ENCODE measurements at regions not wholly inside any gene's neighbourhood (a gene's known extent, or its start where the extent isn't known, plus 50 kb on each side); places are given as distances from the start of the nearest gene placed in this dataset.

- no peaks in the 10 kb centered on the region for H3K4me1 Mint-ChIP-seq
- H3K9me3 Mint-ChIP-seq = peaks cover 11% of the 10 kb centered on the region
- H3K27me3 Mint-ChIP-seq = no peaks in the 10 kb centered on the region
- H3K27ac Mint-ChIP-seq = no peak overlapping the region
- no peak for DNase-seq
- no peaks in the 10 kb centered on the region for H3K36me3 Mint-ChIP-seq (ENCODE audit: low read depth)
- ATAC-seq = no peak
- H3K4me3 Mint-ChIP-seq = no peak overlapping the region
These were observed 852.5 kb downstream of the GALR1 start for GRCh38 chr18:78102135-78102534.

GRCh38 chr18:78105611-78106010 lies 856.0 kb downstream of the GALR1 start:
- no peak for DNase-seq
- Mint-ChIP-seq H3K27ac (no peak overlapping the region), H3K27me3 (no peaks in the 10 kb centered on the region), H3K9me3 (peaks cover 11% of the 10 kb centered on the region), H3K4me1 (no peaks in the 10 kb centered on the region), H3K36me3 (ENCODE audit: low read depth) (no peaks in the 10 kb centered on the region), H3K4me3 (no peak overlapping the region)
- ATAC-seq = no peak

- Mint-ChIP-seq H3K27me3 (no peaks in the 10 kb centered on the region), H3K36me3 (ENCODE audit: low read depth) (no peaks in the 10 kb centered on the region), H3K4me1 (no peaks in the 10 kb centered on the region), H3K27ac (no peak overlapping the region), H3K9me3 (peaks cover 11% of the 10 kb centered on the region), H3K4me3 (no peak overlapping the region)
- ATAC-seq (no peak), DNase-seq (no peak)
These were observed 857.3 kb downstream of the GALR1 start for GRCh38 chr18:78106946-78107345.

GRCh38 chr18:78107363-78107762 lies 857.7 kb downstream of the GALR1 start:
- Mint-ChIP-seq H3K36me3 (ENCODE audit: low read depth) (no peaks in the 10 kb centered on the region), H3K27ac (no peak overlapping the region), H3K4me3 (no peak overlapping the region), H3K27me3 (no peaks in the 10 kb centered on the region), H3K4me1 (no peaks in the 10 kb centered on the region), H3K9me3 (peaks cover 11% of the 10 kb centered on the region)
- DNase-seq = no peak
- no peak for ATAC-seq

- H3K27me3 Mint-ChIP-seq = no peaks in the 10 kb centered on the region
- no peaks in the 10 kb centered on the region for H3K36me3 Mint-ChIP-seq (ENCODE audit: low read depth)
- ATAC-seq (no peak), DNase-seq (no peak)
- peaks cover 11% of the 10 kb centered on the region for H3K9me3 Mint-ChIP-seq
- H3K27ac Mint-ChIP-seq = no peak overlapping the region
- no peak overlapping the region for H3K4me3 Mint-ChIP-seq
- no peaks in the 10 kb centered on the region for H3K4me1 Mint-ChIP-seq
These were observed 858.9 kb downstream of the GALR1 start for GRCh38 chr18:78108554-78108953.

GRCh38 chr18:78113136-78113939 lies 863.7 kb downstream of the GALR1 start:
- Mint-ChIP-seq H3K4me3 (no peak overlapping the region), H3K4me1 (no peaks in the 10 kb centered on the region), H3K27ac (no peak overlapping the region), H3K36me3 (ENCODE audit: low read depth) (no peaks in the 10 kb centered on the region), H3K9me3 (peaks cover 1% of the 10 kb centered on the region), H3K27me3 (no peaks in the 10 kb centered on the region)
- ATAC-seq (no peak), DNase-seq (no peak)

- ATAC-seq = no peak
- Mint-ChIP-seq H3K27me3 (no peaks in the 10 kb centered on the region), H3K9me3 (peaks cover 6% of the 10 kb centered on the region)
These were observed 864.2 kb downstream of the GALR1 start for GRCh38 chr18:78113940-78114251.

GRCh38 chr18:78115896-78116561 lies 863.6 kb upstream of the SALL3 start:
- H3K4me3 Mint-ChIP-seq = no peak overlapping the region
- H3K9me3 Mint-ChIP-seq = peaks cover 13% of the 10 kb centered on the region
- H3K27me3 Mint-ChIP-seq = no peaks in the 10 kb centered on the region
- H3K27ac Mint-ChIP-seq = no peak overlapping the region
- no peaks in the 10 kb centered on the region for H3K4me1 Mint-ChIP-seq
- DNase-seq (no peak), ATAC-seq (no peak)
- no peaks in the 10 kb centered on the region for H3K36me3 Mint-ChIP-seq (ENCODE audit: low read depth)

More at GRCh38 chr18:78113940-78114251, 864.2 kb downstream of the GALR1 start:
- no peaks in the 10 kb centered on the region for H3K4me1 Mint-ChIP-seq
- no peak for DNase-seq
- H3K4me3 Mint-ChIP-seq = no peak overlapping the region
- H3K27ac Mint-ChIP-seq = no peak overlapping the region
- H3K36me3 Mint-ChIP-seq (ENCODE audit: low read depth) = no peaks in the 10 kb centered on the region

GRCh38 chr18:78123144-78123909 lies 856.3 kb upstream of the SALL3 start:
- ATAC-seq (no peak), DNase-seq (no peak)
- Mint-ChIP-seq H3K9me3 (peaks cover 27% of the 10 kb centered on the region), H3K36me3 (ENCODE audit: low read depth) (no peaks in the 10 kb centered on the region), H3K4me3 (no peak overlapping the region), H3K4me1 (no peaks in the 10 kb centered on the region), H3K27me3 (no peaks in the 10 kb centered on the region), H3K27ac (no peak overlapping the region)

GRCh38 chr18:78123926-78124797 lies 855.5 kb upstream of the SALL3 start:
- Mint-ChIP-seq H3K4me3 (no peak overlapping the region), H3K4me1 (no peaks in the 10 kb centered on the region), H3K27me3 (no peaks in the 10 kb centered on the region), H3K9me3 (peaks cover 22% of the 10 kb centered on the region), H3K36me3 (ENCODE audit: low read depth) (no peaks in the 10 kb centered on the region), H3K27ac (no peak overlapping the region)
- ATAC-seq (no peak), DNase-seq (no peak)

GRCh38 chr18:78125206-78125896 lies 854.3 kb upstream of the SALL3 start:
- no peak for DNase-seq
- Mint-ChIP-seq H3K4me1 (no peaks in the 10 kb centered on the region), H3K4me3 (no peak overlapping the region), H3K27ac (no peak overlapping the region), H3K9me3 (peaks cover 19% of the 10 kb centered on the region), H3K27me3 (no peaks in the 10 kb centered on the region), H3K36me3 (ENCODE audit: low read depth) (no peaks in the 10 kb centered on the region)
- ATAC-seq = no peak

- Mint-ChIP-seq H3K4me1 (no peaks in the 10 kb centered on the region), H3K27ac (no peak overlapping the region), H3K9me3 (peaks cover 15% of the 10 kb centered on the region), H3K4me3 (no peak overlapping the region), H3K27me3 (no peaks in the 10 kb centered on the region), H3K36me3 (ENCODE audit: low read depth) (no peaks in the 10 kb centered on the region)
- DNase-seq (no peak), ATAC-seq (no peak)
These were observed 853.5 kb upstream of the SALL3 start for GRCh38 chr18:78126106-78126505.

GRCh38 chr18:78126536-78126935 lies 853.1 kb upstream of the SALL3 start:
- Mint-ChIP-seq H3K27ac (no peak overlapping the region), H3K27me3 (no peaks in the 10 kb centered on the region), H3K36me3 (ENCODE audit: low read depth) (no peaks in the 10 kb centered on the region), H3K4me3 (no peak overlapping the region), H3K4me1 (no peaks in the 10 kb centered on the region), H3K9me3 (peaks cover 15% of the 10 kb centered on the region)
- no peak for DNase-seq
- no peak for ATAC-seq

GRCh38 chr18:78127041-78127440 lies 852.6 kb upstream of the SALL3 start:
- Mint-ChIP-seq H3K4me3 (no peak overlapping the region), H3K27ac (no peak overlapping the region), H3K9me3 (peaks cover 15% of the 10 kb centered on the region), H3K36me3 (ENCODE audit: low read depth) (no peaks in the 10 kb centered on the region), H3K4me1 (no peaks in the 10 kb centered on the region), H3K27me3 (no peaks in the 10 kb centered on the region)
- DNase-seq = no peak
- ATAC-seq = no peak
